ENCODE measurements at regions not wholly inside any gene's neighbourhood (a gene's known extent, or its start where the extent isn't known, plus 50 kb on each side); places are given as distances from the start of the nearest gene placed in this dataset.

- TF ChIP-seq, protein P1, sequence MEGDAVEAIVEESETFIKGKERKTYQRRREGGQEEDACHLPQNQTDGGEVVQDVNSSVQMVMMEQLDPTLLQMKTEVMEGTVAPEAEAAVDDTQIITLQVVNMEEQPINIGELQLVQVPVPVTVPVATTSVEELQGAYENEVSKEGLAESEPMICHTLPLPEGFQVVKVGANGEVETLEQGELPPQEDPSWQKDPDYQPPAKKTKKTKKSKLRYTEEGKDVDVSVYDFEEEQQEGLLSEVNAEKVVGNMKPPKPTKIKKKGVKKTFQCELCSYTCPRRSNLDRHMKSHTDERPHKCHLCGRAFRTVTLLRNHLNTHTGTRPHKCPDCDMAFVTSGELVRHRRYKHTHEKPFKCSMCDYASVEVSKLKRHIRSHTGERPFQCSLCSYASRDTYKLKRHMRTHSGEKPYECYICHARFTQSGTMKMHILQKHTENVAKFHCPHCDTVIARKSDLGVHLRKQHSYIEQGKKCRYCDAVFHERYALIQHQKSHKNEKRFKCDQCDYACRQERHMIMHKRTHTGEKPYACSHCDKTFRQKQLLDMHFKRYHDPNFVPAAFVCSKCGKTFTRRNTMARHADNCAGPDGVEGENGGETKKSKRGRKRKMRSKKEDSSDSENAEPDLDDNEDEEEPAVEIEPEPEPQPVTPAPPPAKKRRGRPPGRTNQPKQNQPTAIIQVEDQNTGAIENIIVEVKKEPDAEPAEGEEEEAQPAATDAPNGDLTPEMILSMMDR (IDR thresholded peaks at IDR 0.05) = no peak
- TF ChIP-seq POLR2A (IDR thresholded peaks at IDR 0.05; ENCODE audit: low read depth) (no peak), EP300 (IDR thresholded peaks at IDR 0.05) (no peak)
These were observed 53.1 kb upstream of the FAM174B start for GRCh38 chr15:92708635-92709034.

Measured in esophagus muscularis mucosa (tissue), 4 donors.